Panc1 (cell line): ENCODE measurements at regions not wholly inside any gene's neighbourhood (a gene's known extent, or its start where the extent isn't known, plus 50 kb on each side); places are given as distances from the start of the nearest gene placed in this dataset.

ENCODE experiments used
- ATAC-seq: fragments of 200-7000 bp; cut with Tn5 transposase; 2 replicates; pipeline ENCODE4 v1.9.1; 2020; ENCODE audit warnings: mild to moderate bottlenecking, moderate library complexity
- BruUV-seq: library from RNA; stranded (reverse); fragments of 400-500 nt; replicated peaks from 2 replicates; lab custom pipeline; 2021; lab: Mats Ljungman, UMichigan
- CTCF ChIA-PET: fragments of 300-600 bp; sonication (Branson Sonifier 250); formaldehyde crosslinking; loops from one replicate; lab custom pipeline; 2022; ENCODE audit warnings: antibody characterized with exemption; lab: Charles Lee
- POLR2A ChIA-PET: fragments of 300-600 bp; sonication (Branson Sonifier 250); formaldehyde crosslinking; loops from one replicate; lab custom pipeline; 2022; ENCODE audit warnings: antibody characterized with exemption; lab: Charles Lee
- DNase-seq: peaks from one replicate; pipeline ENCODE4 v3.0.0-alpha.2; 2010; ENCODE audit warnings: low read depth, low spot score
- H3K27ac ChIP-seq: 2 replicates; pipeline ENCODE4 v1.5.1; 2011; ENCODE audit warnings: mild to moderate bottlenecking, low read length, inconsistent platforms
- H3K27me3 ChIP-seq: fragments of 200-500 bp; sonication (Bioruptor generic); 2 replicates; pipeline ENCODE4 v1.6.0; 2014; ENCODE audit warnings: low read length, inconsistent platforms; ENCODE audit not compliant: control insufficient read depth, insufficient read depth
- H3K36me3 ChIP-seq: fragments of 200-500 bp; sonication (Bioruptor generic); 2 replicates; pipeline ENCODE4 v1.5.1; 2014; ENCODE audit warnings: inconsistent platforms, mild to moderate bottlenecking, low read length, moderate library complexity; ENCODE audit not compliant: control insufficient read depth, insufficient read depth
- H3K4me1 ChIP-seq: 2 replicates; pipeline ENCODE4 v1.5.1; 2011; ENCODE audit warnings: inconsistent platforms, mild to moderate bottlenecking, low read length, moderate library complexity; ENCODE audit not compliant: control insufficient read depth, insufficient read depth
- H3K4me3 ChIP-seq, 2 experiments: 2 replicates each; pipeline ENCODE4 v1.5.1; 2011 to 2012; ENCODE audit warnings: low read depth in 2 of 2, low read length in 2 of 2, mild to moderate bottlenecking in 2 of 2, inconsistent platforms in 1 of 2, moderate library complexity in 1 of 2
- H3K9me3 ChIP-seq: fragments of 200-500 bp; sonication (Bioruptor generic); 2 replicates; pipeline ENCODE4 v1.5.1; 2014; ENCODE audit warnings: low read depth, mild to moderate bottlenecking, inconsistent platforms, low read length, moderate library complexity; ENCODE audit not compliant: control insufficient read depth, insufficient read depth
- POLR2AphosphoS5 ChIP-seq: IDR thresholded peaks from 2 replicates; pipeline ENCODE4 v1.6.1; 2012; ENCODE audit warnings: mild to moderate bottlenecking, low read depth, low read length, moderate library complexity
- SIN3A ChIP-seq: IDR thresholded peaks from 2 replicates; pipeline ENCODE4 v1.6.1; 2012; ENCODE audit warnings: low read depth, mild to moderate bottlenecking, low read length, moderate library complexity, borderline replicate concordance; ENCODE audit not compliant: insufficient read depth
- TCF7L2 ChIP-seq: IDR thresholded peaks from 2 replicates; pipeline ENCODE4 v1.6.1; 2011; ENCODE audit warnings: mild to moderate bottlenecking, low read depth, low read length, inconsistent platforms
- in situ Hi-C: cut with HindIII; loops from 2 replicates; pipeline ENCODE4 v1.10.0; 2016; ENCODE audit warnings: low sequenced_read_pairs, low pct_unique_long_range_greater_than_20kb
- intact Hi-C: fragments of 100-400 bp; cut with micrococcal nuclease; formaldehyde crosslinking; loops from one replicate; pipeline ENCODE4 v1.10.0; 2022; ENCODE audit not compliant: unreplicated experiment
- TF ChIP-seq, protein P1 (sequence below): fragments of 450-650 bp; IDR thresholded peaks from 2 replicates; pipeline ENCODE4 v1.5.1; 2017; ENCODE audit warnings: mild to moderate bottlenecking
- TF ChIP-seq, protein P2 (sequence below), 2 experiments: IDR thresholded peaks; 2 replicates each; pipeline ENCODE4 v1.6.1; 2011 to 2012; ENCODE audit warnings: low read depth in 2 of 2, control low read depth in 1 of 2, low read length in 1 of 2, mild to moderate bottlenecking in 1 of 2, moderate library complexity in 1 of 2; ENCODE audit not compliant: insufficient read depth in 1 of 2

DNA sequence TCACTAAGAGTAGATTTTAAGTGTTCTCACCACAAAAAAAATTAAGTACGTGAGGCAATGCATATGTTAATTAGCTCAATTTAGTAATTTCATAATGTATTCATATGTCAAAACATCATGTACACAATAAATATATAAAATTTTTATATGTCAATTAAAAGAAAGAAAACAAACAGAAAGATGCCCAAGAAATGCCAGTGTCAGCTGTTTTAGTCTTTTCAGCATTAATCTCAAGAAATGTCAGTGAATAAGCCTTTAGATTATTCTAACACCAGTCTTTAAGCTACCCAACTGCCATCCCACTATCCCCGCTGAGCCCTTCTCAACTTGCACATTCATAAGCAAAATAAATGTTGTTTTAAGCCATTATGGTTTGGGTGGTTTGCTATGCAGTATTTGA lies 76.5 kb downstream of the C1D start:
- Histone ChIP-seq H3K9me3 (no peaks in the 10 kb centered on the region), H3K4me1 (no peaks in the 10 kb centered on the region), H3K27me3 (no peaks in the 10 kb centered on the region), H3K4me3 (no peak overlapping the region), H3K36me3 (no peaks in the 10 kb centered on the region), H3K27ac (no peak overlapping the region)
- intact Hi-C loops (no loop called here), in situ Hi-C loops (no loop called here)
- no peak for ATAC-seq
- CTCF ChIA-PET: no interaction called here
- no TSS peak for BruUV-seq
- TF ChIP-seq SIN3A: no peak
- no peak for TF ChIP-seq POLR2AphosphoS5
- TF ChIP-seq, protein P1, sequence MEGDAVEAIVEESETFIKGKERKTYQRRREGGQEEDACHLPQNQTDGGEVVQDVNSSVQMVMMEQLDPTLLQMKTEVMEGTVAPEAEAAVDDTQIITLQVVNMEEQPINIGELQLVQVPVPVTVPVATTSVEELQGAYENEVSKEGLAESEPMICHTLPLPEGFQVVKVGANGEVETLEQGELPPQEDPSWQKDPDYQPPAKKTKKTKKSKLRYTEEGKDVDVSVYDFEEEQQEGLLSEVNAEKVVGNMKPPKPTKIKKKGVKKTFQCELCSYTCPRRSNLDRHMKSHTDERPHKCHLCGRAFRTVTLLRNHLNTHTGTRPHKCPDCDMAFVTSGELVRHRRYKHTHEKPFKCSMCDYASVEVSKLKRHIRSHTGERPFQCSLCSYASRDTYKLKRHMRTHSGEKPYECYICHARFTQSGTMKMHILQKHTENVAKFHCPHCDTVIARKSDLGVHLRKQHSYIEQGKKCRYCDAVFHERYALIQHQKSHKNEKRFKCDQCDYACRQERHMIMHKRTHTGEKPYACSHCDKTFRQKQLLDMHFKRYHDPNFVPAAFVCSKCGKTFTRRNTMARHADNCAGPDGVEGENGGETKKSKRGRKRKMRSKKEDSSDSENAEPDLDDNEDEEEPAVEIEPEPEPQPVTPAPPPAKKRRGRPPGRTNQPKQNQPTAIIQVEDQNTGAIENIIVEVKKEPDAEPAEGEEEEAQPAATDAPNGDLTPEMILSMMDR: no peak
- TF ChIP-seq, protein P2, sequence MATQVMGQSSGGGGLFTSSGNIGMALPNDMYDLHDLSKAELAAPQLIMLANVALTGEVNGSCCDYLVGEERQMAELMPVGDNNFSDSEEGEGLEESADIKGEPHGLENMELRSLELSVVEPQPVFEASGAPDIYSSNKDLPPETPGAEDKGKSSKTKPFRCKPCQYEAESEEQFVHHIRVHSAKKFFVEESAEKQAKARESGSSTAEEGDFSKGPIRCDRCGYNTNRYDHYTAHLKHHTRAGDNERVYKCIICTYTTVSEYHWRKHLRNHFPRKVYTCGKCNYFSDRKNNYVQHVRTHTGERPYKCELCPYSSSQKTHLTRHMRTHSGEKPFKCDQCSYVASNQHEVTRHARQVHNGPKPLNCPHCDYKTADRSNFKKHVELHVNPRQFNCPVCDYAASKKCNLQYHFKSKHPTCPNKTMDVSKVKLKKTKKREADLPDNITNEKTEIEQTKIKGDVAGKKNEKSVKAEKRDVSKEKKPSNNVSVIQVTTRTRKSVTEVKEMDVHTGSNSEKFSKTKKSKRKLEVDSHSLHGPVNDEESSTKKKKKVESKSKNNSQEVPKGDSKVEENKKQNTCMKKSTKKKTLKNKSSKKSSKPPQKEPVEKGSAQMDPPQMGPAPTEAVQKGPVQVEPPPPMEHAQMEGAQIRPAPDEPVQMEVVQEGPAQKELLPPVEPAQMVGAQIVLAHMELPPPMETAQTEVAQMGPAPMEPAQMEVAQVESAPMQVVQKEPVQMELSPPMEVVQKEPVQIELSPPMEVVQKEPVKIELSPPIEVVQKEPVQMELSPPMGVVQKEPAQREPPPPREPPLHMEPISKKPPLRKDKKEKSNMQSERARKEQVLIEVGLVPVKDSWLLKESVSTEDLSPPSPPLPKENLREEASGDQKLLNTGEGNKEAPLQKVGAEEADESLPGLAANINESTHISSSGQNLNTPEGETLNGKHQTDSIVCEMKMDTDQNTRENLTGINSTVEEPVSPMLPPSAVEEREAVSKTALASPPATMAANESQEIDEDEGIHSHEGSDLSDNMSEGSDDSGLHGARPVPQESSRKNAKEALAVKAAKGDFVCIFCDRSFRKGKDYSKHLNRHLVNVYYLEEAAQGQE (IDR thresholded peaks at IDR 0.05; ENCODE audit: insufficient read depth in 1 of 2, low read depth in 2 of 2, low read length in 1 of 2): no peak
- TF ChIP-seq TCF7L2: no peak
- DNase-seq: no peak
- POLR2A ChIA-PET: no interaction called here
